HG03432 (cell line): ENCODE measurements at regions not wholly inside any gene's neighbourhood (a gene's known extent, or its start where the extent isn't known, plus 50 kb on each side); places are given as distances from the start of the nearest gene placed in this dataset.
A peak's percentile ranks its signal among the peaks of the same experiment; 100 is the strongest.

ENCODE experiments used
- ATAC-seq: cut with Tn5 transposase; IDR thresholded peaks from one replicate; pipeline ENCODE4 v1.9.1; 2021; ENCODE audit warnings: mild to moderate bottlenecking, moderate library complexity; ENCODE audit not compliant: unreplicated experiment

DNA sequence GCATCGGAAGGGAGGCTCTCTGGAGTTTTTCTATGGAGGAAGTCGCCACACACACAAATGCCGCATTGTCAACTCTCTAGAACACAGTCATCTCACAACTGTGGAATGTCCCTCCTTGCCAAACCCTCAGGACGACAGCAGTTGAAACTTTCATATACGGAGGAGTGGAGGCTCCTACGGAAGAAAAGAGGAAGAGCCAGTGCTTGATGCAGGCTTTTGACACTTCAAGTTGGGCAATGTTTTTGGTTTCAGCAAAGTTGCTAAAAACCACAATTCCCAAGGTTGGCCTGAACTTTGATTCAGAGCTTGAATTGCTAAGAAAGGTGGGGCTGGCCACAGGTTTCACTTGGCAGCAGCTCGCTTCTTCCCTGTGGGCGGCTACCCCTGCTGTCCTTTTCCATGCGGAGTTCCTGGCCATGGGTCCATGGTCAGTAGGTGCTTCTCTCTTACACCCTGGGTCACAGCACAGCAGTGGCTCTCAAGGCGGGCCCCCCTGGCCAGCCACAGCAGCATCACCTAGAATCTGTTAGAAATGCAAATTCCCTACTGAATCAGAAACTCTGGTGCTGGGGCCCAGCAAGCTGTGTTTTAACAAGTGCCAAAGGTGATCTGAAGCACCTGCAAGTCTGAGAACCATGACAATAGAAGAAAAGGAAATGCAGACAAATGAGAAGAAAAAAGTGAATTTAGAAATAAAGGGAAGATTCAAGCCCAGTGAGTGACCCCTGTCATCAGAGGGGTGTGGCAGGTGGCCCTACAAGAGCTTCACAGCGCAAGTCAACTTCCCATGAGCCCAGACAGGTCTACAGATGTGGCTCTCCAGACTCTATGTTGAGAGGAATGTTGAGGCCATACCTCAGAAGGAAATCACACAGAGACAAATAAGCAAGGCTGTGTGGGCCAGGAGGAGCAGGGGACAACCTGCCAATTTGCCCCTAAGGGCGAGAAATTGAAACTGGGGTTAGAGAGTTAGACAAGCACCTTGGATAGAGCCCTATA is 856.4 kb downstream of the RNF144A start:
- ATAC-seq: peak; percentile 84

DNA sequence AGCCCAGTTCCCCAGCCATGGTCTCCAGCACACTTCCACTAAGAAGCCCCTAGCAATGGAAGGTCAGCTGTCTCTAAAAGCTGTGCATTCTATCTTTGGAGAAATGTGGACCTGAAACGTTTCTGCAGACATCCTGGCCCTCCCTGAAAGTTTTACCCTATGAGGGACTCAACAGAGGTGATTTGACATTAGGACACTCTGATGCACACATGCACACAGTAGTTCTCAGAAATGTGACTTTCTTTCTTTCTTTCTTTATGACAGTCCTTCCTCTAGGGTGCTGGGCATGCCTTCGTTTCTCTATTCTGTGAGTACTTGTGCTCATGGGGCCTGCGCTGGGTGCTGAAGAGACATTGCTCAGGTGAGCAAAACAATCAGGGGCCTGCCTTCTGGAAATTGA is 857.3 kb downstream of the RNF144A start:
- no peak for ATAC-seq

DNA sequence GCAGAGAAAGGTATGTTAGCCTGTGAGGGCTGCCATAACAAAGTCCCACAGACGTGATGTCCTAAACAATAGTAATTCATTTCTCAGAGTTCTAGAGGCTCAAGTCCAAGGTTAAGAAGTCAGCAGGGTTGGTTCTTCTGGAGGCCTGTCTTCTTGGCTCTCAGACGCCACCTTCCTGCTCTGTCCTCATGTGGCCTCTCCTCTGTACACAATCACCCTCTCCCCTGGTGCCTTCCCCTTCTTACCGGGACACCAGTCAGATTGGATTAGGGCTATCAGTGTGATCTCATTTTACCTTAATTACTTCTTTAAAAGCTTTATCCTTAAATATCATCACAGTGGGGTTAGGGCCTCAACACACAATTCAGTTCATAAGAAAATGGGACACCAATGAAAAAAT is 860.5 kb downstream of the RNF144A start:
- ATAC-seq: no peak

DNA sequence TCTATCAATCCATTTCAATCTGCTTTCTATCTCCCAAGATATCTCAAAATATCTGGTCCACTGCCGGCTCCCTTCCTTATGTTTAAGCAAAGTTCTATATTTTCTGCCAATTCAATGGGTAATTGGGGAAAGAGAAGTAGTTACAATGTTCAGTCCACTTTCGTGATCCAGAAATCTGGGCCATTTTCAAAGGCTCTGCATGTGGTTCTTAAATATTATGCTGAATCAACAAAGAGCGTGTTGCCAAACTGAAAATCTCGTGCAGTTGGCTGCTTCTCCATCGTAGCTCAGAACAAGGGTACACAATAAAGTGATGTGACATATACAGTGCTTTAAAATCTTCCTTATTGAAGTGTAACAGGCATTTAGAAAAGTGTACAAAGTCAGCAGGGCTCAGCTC is 863.1 kb downstream of the RNF144A start:
- ATAC-seq: no peak

DNA sequence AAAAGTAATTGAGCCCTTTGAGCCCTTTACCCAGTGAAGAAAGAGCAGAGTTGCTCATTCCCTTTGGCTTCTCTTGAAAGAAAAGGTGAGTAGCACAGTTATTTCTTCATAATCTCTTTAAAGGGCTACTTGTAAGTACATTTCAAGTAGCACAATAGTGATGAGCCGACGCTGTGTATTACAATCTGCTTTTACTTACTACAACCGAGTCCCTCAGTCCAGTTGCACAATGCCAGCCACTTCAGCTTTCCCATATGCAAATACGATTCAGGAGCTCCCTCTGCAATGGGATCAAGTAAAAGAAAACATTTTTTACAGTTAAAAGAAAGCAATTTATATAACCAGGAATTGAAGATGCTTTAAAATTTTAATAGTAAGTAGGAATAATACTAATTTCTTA is 868.5 kb downstream of the RNF144A start:
- ATAC-seq: no peak

DNA sequence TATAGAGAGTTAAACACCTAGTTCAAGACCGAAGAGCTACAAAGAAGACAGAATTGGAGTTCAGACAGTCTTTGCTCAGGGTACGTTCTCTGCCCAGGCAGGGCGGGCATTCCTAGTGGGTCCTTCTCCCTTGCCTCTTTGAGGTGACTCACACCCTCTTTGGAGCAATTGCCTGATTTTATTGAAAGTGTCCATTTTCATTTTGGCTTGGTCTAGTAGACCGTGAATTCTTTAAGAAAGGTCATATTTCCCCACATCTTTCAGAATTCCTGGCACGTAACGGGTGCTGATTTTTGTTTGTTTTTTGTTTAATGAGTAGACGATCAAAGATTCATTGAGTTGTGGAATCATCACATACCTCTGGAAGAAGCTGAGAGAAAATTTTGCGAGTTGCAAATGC is 871.5 kb downstream of the RNF144A start:
- ATAC-seq: no peak

DNA sequence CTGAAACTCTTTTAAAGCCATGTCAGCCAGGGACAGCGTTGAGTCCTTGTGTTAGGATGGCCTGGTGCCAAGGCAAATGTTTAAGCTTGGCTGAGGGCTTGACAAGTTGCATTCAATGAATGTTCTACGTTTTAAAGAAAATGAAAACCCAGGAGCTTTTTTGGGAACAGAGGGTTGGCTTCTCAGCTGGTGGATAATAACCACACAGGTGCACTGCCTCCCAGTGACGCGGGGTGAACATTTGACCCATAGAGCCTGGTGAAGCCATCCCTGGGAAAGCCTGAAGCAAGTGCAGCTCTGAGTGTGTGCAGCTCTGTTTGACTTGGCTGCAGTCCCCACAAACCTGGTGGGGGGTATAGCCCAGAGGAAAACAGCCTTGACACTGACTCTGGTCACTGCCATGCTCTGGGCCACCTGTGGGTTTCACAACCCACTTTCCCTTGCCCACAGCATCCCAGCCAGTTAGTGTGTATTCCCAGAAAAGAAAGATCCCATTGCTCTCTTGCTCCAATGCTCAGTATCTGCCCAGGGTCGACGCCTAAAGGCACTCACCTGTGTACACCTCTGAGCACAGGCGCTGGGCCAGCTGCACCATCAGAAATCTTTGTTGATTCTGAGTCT is 874.9 kb downstream of the RNF144A start:
- no peak for ATAC-seq

DNA sequence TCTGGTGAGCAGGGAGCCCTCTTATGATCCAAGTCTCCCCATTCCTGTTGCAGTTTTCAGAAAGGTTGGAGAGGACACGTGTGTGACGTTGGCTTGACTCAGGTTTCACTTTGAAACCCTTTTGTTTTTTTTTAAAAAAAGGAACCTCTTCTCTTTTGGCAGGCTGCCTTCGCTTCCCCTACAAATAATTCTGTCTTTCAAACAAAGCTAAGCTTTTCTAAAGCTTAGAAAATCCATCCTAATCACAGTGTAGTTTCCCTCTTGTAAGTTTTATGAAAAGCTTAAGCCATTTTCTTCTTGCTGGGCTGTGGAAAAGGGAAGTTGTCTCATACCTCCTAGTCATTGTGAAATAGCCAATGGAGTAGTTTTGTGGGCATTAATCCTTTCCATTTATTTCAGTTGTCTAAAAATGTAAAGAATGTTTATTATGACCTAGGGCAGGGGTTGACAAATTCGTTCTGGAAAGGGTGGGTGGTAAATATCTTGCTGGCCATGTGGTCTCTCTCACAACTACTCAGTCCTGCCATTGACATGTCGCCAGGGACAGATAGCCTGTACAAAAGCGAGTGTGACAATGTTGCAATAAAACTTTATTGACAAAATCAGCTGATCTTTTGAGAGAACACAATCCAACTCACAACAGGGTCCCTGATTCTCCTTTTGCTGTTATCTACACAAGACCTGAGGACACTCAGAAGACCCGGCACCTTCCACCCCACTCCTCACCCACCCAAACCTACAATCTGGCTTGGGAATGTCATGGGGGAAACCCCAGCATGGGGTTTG is 878.8 kb downstream of the RNF144A start:
- ATAC-seq: no peak

DNA sequence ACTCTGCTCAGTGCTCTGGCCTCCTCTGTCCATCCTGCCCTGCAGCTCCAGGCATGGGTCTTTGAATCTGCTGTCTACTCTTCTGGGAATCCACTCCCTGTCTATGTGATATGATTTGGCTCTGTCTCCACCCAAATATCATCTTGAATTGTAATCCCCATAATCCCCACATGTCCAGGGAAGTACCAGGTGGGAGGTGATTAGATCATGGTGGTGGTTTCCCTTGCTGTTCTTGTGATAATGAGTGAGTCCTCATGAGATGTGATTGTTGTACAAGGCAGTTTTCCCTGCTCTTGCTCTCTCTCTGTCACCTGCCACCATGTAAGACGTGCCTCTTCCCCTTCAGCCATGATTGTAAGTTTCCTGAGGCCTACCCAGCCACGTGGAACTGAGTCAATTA is 881.8 kb upstream of the ID2 start:
- no peak for ATAC-seq

DNA sequence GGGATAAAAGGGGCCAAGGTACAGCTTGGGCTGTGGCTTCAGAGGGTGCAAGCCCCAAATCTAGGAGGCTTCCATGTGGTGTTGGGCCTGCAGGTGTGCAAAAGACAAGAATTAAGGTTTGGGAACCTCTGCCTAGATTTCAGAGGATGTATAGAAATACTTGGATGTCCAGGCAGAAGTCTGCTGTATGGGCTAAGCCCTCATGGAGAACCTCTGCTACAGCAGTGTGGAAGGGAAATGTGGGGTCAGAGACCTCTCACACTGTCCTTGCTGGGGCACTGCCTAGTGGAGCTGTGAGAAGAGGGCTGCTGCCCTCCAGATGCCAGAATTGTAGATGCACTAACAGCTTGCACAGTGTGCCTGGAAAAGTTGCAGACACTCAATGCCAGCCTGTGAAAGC is 880.6 kb upstream of the ID2 start:
- ATAC-seq: no peak

DNA sequence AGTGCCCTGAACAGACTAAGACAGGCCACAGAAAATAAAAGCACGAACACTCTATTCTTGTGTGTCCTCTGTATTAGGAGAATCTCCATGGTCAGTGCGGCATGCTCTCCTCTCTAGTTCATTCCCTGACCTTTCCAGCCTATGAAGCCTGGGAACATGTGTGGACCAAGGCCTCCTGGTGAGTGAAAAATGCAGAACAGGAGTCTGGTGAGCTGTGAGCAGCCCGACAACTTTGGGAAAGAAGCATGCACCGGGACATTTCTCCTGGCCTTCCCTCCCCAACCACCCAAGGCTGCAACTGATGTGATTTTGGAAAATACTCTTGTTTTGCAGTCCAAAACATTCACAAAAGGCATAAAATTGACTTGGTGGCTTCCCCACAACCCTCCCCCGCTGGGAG is 878.3 kb upstream of the ID2 start:
- ATAC-seq: no peak

DNA sequence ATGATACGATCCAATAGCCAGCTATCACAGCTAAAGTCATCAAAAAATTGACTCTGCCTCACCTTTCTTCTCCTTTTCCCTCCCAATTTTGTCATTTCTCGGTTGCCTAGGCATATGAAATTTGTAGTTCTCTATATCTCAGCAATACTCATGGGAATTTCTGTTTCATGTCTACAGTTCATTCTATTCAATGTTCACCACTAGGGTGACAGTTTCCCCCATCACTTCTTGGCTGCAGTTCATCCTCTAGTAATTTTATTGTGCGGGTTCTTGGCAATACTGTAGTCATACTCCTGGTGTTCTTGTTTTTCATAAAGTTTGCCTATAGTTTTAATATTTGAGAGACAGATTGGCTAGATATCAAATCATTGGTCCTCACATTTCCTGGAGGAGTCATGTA is 872.2 kb upstream of the ID2 start:
- ATAC-seq: no peak

DNA sequence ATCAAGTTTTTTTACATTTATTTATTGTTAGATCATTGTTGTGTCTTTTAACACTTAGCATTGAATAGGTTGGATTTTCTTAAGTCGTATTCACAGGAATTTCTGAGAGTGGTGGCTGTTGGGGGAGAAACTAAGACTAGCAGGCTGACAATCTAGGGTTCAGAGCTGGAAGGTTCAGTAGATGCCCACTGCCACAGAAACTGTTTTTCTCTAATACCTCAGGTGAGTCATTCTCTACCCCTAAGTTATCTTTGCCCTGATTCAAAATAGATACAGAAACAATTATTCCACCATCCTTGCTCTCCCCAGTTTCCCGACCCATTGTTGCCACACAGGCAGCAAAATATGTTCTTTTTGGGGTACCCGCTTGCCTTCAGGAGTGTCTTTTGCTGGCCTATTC is 870.8 kb upstream of the ID2 start:
- no peak for ATAC-seq

DNA sequence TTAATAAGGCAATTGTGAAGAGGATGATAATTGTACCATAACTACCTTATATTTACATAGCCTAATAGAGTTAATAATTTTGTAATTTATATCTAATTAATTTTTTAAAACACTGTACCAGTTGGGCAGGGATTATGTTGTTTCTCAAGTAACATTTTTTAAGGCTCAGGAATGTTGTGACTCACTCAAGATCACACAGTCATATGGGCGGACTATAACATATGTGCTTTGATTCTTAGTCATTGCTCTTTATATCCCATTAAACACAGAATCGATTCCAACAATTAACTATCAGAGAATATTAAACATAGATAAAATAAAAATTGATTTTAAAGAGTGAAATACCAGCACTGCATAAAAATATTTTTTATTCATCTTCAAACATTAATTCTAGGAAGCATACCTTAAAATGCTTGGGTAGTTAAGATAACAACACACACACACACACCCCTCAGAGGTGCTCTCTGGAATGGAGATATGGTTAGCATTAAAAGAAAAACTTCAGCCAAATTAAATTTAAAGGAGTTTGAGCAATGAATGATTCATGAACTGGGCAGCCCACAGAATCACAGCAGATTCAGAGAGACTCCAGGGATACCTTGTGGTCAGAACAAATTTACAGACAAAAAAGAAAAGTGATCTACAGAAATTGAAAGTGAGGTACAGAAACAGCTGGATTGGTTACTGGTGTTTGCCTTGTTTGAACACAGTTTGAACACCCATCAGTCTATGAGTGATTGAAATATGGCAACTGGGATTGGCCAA is 869.4 kb upstream of the ID2 start:
- no peak for ATAC-seq

DNA sequence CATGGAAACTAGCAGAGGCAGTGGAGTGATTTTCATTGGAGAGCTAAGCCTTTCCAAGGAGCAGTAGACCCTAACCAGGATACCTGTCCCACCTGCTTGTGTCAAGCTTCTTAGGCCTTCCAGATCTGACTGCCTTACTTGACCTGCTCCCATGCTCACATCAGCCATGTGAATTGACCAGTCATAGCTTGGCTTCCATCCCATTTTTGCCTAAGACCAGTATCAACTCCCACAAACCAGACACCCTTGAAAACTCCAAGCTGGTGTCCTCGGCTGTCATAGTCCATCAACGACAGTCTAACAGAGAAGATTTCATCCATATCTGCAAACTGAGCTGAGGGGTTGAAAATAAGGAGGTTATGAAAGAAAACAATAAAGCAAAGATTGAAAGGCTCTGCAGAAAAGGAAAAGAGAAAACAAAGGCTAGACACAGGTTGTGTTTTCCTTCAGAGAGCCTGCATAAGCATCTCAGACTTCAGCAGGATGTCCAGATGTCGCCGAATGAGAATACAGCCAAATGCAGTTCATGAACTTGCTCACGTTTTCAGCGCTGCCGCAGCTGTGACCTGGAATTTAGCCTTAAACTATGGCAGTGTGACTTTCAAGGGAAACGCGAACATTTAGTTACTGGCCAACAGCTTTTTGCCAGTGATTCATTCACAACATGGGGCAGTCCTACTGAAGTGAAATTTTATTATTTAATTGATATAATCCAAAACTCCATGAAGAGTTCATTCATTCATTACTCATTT is 868.1 kb upstream of the ID2 start:
- no peak for ATAC-seq

DNA sequence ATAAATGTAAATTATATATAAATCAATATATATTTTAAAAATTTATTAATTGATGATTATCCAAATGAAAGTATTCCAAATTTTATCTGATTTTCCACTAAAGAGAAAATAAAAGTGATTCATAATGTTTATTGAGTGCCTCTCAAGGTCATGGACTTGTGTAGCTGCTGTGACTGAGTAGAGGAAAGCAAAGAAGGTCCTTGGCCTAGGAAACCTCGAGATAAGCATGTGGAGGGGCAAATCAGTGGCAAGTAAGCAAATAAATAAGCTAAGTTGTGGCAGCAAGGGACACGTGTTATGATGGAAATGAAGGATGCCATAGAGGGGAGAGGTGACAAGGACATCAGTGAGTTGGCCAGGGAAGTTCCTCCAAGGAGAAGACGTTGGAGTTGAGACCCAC is 866.1 kb upstream of the ID2 start:
- no peak for ATAC-seq

DNA sequence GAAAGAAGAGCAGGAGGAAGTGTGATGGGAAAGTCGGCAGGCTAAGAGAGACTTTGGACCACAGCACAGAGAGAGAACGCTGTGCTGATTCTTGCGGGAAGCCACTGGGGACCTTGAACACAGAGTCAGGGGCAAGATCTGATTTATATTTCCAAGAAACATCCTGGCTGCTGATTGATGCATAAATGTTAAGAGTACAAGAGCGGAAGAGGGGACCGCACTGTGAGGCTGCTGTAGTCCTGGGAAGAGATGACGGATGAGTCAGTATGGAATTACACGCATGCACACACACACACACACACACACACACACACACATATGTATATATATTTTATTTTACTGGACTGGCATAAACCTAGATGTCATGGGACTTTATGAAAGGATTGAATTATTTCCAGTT is 865.6 kb upstream of the ID2 start:
- ATAC-seq: no peak

DNA sequence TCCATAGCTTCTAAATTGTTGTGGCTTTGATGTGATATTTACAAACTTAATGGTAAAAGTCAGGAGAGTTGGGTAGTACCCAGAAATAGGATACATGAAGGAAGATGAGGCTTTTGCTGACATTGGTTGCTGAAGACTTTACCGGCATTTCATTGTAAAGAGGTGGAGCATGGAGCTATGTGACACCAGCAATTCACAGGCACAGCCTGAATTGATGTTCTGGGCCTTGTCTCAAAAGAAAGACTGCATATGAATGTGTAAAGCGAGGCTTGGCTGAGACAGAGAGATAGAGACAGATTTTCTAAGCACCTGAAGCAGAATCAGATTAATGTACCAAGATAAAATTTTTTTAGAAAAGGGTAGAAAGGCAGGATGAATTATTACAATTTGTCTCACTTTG is 864.9 kb upstream of the ID2 start:
- no peak for ATAC-seq

DNA sequence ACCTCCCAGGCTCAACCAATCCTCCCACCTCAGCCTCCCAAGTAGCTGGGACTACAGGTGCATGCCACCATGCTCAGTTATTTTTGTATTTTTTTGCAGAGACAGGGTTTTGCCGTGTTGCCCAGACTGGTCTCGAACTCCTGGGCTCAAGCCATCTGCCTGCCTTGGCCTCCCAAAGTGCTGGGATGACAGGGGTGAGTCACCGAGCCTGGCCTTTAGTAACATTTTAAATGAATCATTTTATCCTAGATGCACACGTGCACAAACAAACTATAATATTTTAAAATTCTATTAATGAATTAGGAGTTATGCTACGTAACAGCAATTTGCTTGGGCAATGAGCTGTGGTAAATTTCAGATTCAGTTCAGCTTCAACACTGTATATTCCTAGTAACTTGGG is 862.5 kb upstream of the ID2 start:
- ATAC-seq: no peak

DNA sequence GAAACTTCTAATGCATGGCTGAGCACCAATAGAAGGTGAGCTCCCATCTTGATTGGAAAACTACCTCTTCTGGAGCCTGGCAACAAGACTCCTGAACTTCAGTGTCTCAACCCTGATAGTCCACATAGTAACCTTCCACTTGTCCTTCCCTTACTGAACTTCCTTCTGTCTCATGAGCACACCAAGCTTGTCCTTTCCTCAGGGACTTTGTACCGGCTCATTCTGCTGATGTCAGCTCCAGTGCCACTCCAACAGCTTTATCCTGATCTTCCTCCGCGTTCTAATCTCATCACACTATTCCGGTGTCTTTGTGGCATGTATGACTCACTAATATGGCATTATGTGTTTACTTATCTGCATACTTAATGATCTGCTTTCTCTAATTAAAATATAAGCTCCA is 862.0 kb upstream of the ID2 start:
- ATAC-seq: no peak
